HG03558 (cell line): ENCODE measurements at regions not wholly inside any gene's neighbourhood (a gene's known extent, or its start where the extent isn't known, plus 50 kb on each side); places are given as distances from the start of the nearest gene placed in this dataset.

ENCODE experiments used
- ATAC-seq: cut with Tn5 transposase; IDR thresholded peaks from one replicate; pipeline ENCODE4 v1.9.1; 2021; ENCODE audit warnings: moderate number of reproducible peaks; ENCODE audit not compliant: unreplicated experiment; ENCODE audit errors: extremely low read depth

- no peak for ATAC-seq
Measured at GRCh38 chr9:117775591-117775990, 71.4 kb downstream of the TLR4 start.

- ATAC-seq = no peak
Measured at GRCh38 chr9:117777823-117778222, 73.6 kb downstream of the TLR4 start.

- no peak for ATAC-seq
Measured at GRCh38 chr9:117779760-117780159, 75.6 kb downstream of the TLR4 start.

- peak; percentile 30 for ATAC-seq
Measured at GRCh38 chr9:117782931-117783788, 79.0 kb downstream of the TLR4 start.

GRCh38 chr9:117783828-117784227, 79.6 kb downstream of the TLR4 start:
- peak; percentile 87 for ATAC-seq

- ATAC-seq = no peak
Measured at GRCh38 chr9:117784996-117785395, 80.8 kb downstream of the TLR4 start.

- no peak for ATAC-seq
Measured at GRCh38 chr9:117787746-117788145, 83.5 kb downstream of the TLR4 start.

GRCh38 chr9:117795271-117795670, 91.1 kb downstream of the TLR4 start:
- ATAC-seq = no peak

- ATAC-seq = no peak
Measured at GRCh38 chr9:117796681-117797080, 92.5 kb downstream of the TLR4 start.

GRCh38 chr9:117800389-117800788, 96.2 kb downstream of the TLR4 start:
- no peak for ATAC-seq

- no peak for ATAC-seq
Measured at GRCh38 chr9:117809751-117810150, 105.5 kb downstream of the TLR4 start.

GRCh38 chr9:117815315-117815714, 111.1 kb downstream of the TLR4 start:
- no peak for ATAC-seq

- no peak for ATAC-seq
Measured at GRCh38 chr9:117815948-117816347, 111.7 kb downstream of the TLR4 start.

- ATAC-seq = no peak
Measured at GRCh38 chr9:117821954-117822353, 117.8 kb downstream of the TLR4 start.

- ATAC-seq = no peak
Measured at GRCh38 chr9:117823576-117823975, 119.4 kb downstream of the TLR4 start.

- peak; percentile 97 for ATAC-seq
Measured at GRCh38 chr9:117825609-117826347, 121.6 kb downstream of the TLR4 start.

GRCh38 chr9:117826837-117827236, 122.6 kb downstream of the TLR4 start:
- no peak for ATAC-seq

GRCh38 chr9:117827456-117827855, 123.3 kb downstream of the TLR4 start:
- no peak for ATAC-seq

- no peak for ATAC-seq
Measured at GRCh38 chr9:117828466-117828865, 124.3 kb downstream of the TLR4 start.

GRCh38 chr9:117835798-117836197, 131.6 kb downstream of the TLR4 start:
- ATAC-seq = peak; percentile 71

- ATAC-seq = no peak
Measured at GRCh38 chr9:117839862-117840261, 135.7 kb downstream of the TLR4 start.
